ENCODE measurements at regions not wholly inside any gene's neighbourhood (a gene's known extent, or its start where the extent isn't known, plus 50 kb on each side); places are given as distances from the start of the nearest gene placed in this dataset.
"Not testable (repeated sequence)": the region's sequence is repeated elsewhere in the genome, so short reads cannot be mapped to it uniquely, and the experiment has no call there.

GRCh38 chr5:125679522-125679921 is 743.7 kb upstream of the GRAMD2B start:
- no peak for DNase-seq (ENCODE audit: low spot score)

DNA sequence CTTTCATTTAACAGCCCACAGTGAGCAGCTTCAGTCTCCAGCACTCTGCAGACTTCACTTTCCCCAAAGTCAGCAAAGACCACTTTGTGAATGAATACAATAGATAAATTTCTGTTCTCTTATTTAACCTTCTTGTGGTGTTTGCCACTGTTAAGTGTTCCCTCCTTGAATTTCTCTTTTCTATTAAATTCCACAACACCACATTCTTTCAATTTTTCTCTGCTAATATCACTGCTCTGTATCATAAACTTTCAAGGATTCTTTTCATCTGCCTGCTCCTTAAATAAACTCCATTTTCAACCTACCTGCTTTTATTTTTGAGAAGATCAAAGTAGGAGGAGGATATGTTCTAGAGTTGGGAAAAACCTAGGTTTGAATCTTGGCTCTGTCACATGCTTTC is 739.5 kb upstream of the GRAMD2B start:
- no peak for DNase-seq (ENCODE audit: low spot score)

DNA sequence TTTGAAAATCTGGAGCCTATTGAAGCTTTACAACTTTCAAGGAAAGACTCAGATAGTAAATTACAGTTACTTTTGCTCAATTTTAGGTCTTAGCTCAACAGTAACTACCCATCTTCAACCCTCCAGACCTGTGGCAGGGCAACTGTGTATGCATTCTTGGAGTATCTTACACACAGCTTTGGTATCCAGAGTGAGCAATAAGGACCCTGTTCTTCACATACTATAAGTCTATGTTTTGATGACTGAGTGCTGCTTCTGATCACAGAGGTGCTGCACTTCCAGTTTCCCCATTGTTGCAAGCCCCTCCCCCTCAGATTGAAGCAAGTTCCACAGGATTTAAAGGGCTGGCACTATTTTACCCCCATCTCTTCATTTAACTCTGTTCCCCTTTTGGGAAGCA is 737.4 kb upstream of the GRAMD2B start:
- DNase-seq (ENCODE audit: low spot score) = no peak

- not testable (repeated sequence) for DNase-seq (ENCODE audit: low spot score)
Measured at GRCh38 chr5:125691738-125692530, 731.3 kb upstream of the GRAMD2B start.

- peak; percentile 32 for DNase-seq (ENCODE audit: low spot score)
Measured at GRCh38 chr5:125695996-125696655, 727.1 kb upstream of the GRAMD2B start.

DNA sequence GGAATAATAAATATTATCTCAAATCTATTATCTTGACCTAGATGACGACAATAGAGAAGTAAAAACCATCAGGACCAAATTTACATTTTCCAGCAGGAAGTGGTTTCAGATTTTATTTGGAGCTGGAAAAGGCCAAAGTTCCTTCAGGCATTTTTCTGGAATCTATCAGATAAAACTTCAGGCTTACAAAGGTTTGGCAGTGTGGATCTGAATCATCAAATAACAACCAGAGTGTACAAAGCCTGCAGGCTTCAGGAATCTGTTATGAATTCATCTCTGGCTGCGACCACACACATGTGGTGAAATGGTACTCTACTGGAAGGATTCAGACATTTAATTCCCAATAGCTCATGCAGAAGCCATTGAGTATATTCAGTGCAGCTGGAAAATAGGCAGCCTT is 726.4 kb upstream of the GRAMD2B start:
- peak; percentile 82 for DNase-seq (ENCODE audit: low spot score)

DNA sequence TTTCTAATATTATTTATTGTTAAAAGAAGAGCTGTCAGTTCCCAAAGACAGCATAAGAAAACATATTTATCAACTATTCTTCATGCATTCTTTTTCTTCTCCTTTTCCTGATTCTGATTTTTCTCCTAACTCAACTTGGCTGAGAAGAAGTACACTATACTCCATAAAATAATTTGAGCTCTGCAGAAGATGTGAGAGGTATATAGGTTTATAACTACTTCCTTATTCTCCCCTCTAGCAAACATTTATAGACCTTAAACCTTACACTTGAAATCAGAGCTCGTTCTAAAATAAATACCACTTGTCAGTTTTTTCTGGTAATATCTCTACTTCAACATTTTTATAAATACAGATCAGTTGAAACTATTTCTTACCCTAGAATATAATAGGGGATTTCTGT is 724.8 kb upstream of the GRAMD2B start:
- DNase-seq (ENCODE audit: low spot score) = no peak

DNA sequence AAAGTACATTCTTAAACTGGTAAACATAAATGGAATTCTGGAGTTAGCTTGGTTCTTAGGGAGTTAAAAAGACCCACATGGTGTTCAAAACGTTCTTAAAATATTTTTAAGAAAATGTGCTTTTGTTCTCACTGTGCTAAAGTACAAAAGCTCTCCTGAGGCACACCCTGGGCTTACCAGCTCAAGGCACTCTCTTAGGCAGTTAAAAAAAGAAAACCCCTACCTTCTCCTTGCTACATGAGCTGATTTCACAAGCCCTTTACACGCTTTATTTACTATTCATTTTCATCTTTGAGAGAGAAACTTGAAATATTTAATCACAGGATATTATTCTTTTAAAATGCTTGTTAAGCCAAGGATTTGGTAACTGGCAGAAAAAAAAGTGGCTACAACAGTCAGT is 723.3 kb upstream of the GRAMD2B start:
- DNase-seq (ENCODE audit: low spot score) = no peak

- DNase-seq (ENCODE audit: low spot score) = peak; percentile 53
Measured at GRCh38 chr5:125700380-125700861, 722.8 kb upstream of the GRAMD2B start.

DNA sequence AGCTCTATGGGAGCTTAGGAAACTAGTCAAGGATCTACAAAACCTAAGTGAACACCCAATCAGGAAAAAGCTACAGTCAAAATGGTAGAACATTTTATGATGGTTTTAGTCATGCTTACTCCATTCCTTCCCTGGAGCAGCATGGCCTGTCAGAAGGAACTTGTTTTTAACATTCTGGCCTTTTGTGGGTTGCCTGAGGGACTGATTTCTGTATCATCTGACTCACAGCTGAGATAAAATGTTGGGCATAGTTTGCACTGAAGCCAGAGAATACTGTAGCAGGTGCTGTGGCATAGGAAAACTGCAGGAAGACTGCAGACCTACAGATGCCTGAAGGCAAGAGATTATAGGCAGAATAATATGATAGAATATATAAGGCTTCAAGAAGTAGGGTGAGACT is 719.6 kb upstream of the GRAMD2B start:
- DNase-seq (ENCODE audit: low spot score) = no peak

DNA sequence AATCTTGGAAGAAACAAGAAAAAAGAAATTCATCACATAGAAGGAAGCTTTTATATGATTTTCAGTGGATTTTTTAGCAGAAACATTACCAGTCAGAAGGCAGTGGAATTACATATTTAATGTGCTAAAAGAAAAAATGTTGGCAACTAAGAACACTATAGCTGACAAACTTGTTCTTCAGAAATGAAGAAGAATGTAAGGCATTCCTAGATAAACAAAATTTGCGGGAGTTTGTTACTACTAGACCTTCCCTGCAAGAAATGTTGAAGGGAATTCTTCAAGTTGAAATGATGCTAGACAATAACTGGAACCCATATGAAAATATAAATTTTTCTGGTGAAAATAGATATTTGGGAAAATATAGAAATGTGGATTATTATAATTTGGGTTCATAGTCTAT is 718.3 kb upstream of the GRAMD2B start:
- DNase-seq (ENCODE audit: low spot score) = no peak

GRCh38 chr5:125708583-125708982 is 714.6 kb upstream of the GRAMD2B start:
- DNase-seq (ENCODE audit: low spot score) = no peak

DNA sequence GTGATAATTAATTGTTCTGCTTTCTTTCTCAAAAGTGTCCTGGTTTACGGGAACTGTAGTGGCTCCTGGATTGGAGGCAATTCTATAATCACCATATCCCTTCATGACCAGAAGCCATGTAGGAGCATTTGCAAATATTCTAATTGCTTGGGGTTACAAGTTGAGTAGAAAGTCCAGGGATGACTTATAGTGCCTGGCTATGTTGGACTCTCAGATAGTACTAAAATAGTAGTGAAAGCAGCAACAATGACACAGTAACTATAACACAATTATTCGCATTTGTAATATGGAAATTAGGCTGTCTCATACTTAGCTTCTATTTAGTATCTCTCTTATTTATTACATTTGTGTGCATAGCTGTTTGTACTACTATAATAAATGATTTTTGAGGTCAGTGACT is 712.5 kb upstream of the GRAMD2B start:
- DNase-seq (ENCODE audit: low spot score) = no peak

- no peak for DNase-seq (ENCODE audit: low spot score)
Measured at GRCh38 chr5:125712397-125712796, 710.8 kb upstream of the GRAMD2B start.

DNA sequence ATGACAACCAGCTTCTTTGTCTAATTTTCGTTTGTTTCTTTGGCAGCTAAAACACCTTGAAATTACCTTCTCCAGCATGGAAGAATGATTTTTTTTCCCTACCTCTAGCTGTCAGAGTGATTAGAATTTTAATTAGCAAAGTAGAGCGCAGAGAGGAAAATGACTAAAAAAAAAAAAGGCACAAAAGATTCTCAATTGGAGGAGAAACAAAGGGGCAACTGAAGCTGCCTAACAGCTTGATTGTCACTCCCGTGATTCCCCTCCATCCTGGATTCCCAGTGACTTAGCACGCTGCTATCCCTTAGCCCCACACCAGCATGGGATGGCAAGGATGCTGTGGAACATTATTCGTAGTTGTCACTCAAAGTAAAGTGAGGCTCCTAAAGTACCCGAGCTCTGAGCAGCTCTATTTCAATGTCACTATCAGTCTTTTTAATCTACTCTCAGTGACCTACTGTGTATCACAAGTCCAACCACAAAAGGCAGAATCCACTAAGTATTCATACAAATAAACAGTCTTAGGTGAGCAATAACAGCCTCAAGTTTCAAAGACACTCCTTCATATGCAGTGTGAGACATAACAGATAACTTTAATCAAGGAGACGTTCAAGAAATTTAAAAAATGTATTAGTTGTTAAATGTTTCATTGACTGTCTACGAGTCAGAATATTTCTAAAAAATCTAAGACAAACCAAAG is 710.0 kb upstream of the GRAMD2B start:
- no peak for DNase-seq (ENCODE audit: low spot score)

DNA sequence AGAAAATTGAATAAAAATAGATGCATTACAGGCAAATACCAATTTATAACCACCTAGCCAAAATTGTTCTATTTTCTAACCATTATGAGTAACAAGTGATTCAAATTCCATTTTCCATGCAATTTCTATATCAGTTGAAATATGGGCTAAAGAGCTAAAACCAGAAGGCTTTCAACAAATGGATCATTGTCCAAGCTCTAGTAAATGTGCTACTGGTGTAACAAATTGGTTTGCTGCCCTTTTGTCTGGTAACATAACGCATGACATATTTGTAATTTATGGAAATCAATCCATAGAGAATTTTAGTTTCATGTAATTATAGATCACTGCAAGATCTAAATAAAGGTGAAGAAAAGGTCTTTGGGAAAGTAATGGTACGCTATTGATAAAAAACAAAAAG is 708.0 kb upstream of the GRAMD2B start:
- no peak for DNase-seq (ENCODE audit: low spot score)

- DNase-seq (ENCODE audit: low spot score) = peak; percentile 69
Measured at GRCh38 chr5:125717209-125717608, 706.0 kb upstream of the GRAMD2B start.

DNA sequence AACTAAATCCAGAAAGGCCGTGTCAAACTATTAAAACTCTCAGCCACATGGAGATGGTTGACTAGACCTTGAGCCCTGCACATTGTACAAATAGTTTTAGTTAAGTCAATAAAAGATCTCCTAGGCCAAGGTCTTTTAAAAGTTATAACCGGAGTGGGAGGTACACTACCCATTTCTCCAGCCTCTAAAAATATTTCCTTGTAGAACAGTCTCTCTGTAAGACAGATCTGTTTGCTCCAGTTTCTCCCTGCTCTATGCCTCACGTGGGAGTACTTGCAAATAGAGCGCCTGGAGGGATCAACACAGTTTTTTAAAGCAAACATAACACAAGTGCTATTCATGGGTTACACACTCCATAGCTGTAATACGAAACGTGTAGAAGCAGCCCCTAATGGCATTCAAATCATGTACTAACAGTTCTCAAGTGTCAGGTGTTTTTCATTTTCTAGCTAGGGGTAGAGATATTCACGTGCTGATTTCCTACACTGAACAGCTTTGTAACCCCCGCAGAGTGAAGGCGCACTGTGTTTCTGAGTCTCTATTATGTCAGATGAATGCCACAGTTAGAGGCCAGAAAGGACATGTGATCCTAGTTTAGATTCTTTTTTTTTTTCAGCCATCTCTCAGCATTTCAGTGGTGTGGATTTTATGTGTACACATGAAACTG is 703.4 kb upstream of the GRAMD2B start:
- no peak for DNase-seq (ENCODE audit: low spot score)

- no peak for DNase-seq (ENCODE audit: low spot score)
Measured at GRCh38 chr5:125720348-125720685, 702.9 kb upstream of the GRAMD2B start.

- DNase-seq (ENCODE audit: low spot score) = no peak
Measured at GRCh38 chr5:125720721-125721120, 702.5 kb upstream of the GRAMD2B start.

- DNase-seq (ENCODE audit: low spot score) = no peak
Measured at GRCh38 chr5:125722550-125722949, 700.7 kb upstream of the GRAMD2B start.

DNA sequence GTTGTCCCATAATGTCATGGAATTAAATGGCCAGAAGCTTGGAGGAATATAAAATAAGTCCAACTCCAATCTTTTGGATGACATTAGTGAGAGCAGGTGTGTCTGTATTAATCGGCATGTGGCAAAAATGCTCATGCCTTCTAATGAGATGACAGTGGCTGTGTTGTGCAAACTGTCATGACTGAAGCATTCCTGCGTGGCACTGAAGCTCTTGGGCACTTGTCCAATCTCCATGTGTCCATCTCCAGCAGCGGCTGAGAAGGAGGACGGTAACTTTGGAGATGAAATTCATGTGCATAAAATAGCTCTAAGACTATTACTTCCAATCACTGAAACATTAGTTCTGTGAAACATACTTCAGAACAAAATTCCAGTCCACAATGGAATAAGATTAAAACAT is 697.5 kb upstream of the GRAMD2B start:
- DNase-seq (ENCODE audit: low spot score) = no peak

All from H4 (cell line).